HG03025 (cell line): ENCODE measurements at regions not wholly inside any gene's neighbourhood (a gene's known extent, or its start where the extent isn't known, plus 50 kb on each side); places are given as distances from the start of the nearest gene placed in this dataset.
"Not testable (repeated sequence)": the region's sequence is repeated elsewhere in the genome, so short reads cannot be mapped to it uniquely, and the experiment has no call there.

Experiments used
- ATAC-seq: cut with Tn5 transposase; IDR thresholded peaks from one replicate; pipeline ENCODE4 v1.9.1; 2021; ENCODE audit warnings: mild to moderate bottlenecking, moderate library complexity; ENCODE audit not compliant: unreplicated experiment, low FRiP score

DNA sequence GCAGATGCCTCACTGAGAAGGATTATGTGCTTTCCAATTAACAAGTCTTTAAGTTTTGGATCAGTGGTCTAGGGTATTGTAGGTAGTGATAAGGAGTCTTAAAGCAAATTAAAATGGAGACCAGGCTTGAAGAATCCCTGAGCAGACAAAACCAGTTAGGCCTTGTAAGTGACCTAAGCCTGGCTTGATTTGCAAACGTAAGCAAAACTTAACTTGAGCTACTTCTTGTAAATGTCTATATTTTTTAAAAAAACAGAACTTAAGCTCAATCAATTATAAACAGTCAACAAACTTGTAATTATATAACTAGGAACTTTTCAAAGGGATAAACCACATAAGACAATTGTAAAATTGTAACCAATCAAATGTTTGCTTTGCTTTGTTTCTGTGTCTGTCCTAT, 72.7 kb upstream of the NALF2 start:
- no peak for ATAC-seq

- no peak for ATAC-seq
Observed at GRCh38 chrX:69430785-69431184, 73.3 kb upstream of the NALF2 start.

DNA sequence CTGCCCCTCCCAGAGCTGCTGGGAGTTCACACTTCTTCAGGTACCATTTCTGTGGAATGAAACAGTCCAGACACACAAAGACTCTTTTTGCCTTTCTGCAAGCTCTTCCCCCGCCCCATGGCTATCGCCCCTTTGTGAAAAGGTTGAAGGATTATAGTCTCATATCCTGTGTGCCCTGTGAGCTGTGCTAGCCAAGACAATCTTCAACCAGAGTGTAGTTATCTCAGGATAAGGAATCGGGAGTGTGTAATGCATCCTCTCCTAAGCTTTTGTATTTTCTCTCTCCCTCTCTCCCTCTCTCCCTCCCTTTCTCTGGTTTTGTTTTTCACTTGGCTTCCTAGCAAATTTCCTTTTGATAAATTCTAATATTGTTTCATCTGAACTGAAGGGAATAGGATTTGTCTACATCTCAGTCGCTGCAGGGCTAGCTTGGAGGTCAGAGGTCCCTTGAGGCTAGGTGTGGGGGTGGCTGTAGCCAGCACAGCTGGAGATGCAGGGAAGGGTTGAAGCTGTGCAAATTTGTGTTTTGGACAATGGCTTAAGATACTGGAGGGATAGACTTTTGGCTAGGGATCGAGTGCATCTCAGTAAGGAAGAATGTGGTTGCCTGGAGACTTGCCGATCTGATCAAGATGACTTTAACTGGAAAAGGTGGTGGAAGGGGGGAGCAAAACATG, 74.6 kb upstream of the NALF2 start:
- ATAC-seq: no peak

DNA sequence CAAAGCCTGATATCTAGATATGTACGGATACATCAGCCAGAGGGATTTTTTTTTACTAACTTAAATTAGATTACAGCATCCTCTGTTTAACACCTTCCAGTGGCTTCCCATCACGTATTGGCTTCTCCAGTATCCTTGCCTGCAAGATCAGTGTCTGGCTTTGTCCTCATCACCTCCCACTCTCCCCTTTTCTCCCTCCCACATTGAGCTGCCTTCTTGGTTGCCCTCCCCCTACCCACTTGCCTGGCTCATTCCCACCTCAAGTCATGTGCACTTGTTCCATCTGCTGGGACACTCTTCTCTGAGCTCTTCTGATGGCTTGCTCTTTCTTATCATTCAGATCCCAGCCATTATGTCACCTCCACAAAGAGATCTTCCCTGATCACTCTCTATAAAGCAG, 75.9 kb upstream of the NALF2 start:
- ATAC-seq: no peak

DNA sequence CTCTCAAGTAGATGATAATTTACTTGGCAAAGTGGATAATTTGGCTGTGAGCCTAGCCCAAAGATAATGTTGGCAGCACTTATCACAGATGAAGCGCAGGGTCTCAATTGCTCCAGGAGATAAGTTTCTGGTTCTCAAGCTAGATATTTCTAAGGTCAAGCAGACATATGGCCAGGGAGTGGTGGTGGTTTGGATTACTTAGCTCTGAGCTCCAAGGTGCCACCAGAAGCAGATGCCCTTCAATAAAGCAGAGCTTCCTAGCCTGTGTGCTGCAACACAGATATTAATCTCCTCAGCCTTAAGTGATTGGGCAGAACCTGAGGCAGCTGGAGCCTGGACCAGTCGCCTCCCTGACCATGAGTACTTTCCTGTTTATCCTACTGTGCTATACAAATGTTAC, 79.2 kb upstream of the NALF2 start:
- ATAC-seq: no peak

GRCh38 chrX:69424161-69424560, 80.0 kb upstream of the NALF2 start:
- no peak for ATAC-seq

- ATAC-seq: not testable (repeated sequence)
Observed at GRCh38 chrX:69422208-69422607, 81.9 kb upstream of the NALF2 start.

DNA sequence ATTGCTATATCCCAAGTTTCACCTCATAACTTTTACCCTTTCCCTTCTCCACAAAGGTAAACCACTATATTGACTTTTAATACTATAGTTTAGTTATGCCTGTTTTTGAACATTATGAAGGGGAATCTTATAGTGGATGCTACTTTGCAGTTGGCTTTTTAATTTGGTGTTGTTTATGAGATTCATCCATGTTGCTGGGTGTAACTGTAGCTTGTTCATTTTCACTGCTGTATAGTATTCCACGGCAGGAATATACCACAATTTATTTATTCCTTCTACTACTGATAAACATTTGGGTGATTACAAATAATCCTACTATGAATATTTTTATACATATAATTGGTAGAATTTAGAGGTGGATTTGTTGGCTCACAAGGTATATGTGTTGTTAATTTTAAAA, 88.4 kb upstream of the NALF2 start:
- ATAC-seq: no peak

DNA sequence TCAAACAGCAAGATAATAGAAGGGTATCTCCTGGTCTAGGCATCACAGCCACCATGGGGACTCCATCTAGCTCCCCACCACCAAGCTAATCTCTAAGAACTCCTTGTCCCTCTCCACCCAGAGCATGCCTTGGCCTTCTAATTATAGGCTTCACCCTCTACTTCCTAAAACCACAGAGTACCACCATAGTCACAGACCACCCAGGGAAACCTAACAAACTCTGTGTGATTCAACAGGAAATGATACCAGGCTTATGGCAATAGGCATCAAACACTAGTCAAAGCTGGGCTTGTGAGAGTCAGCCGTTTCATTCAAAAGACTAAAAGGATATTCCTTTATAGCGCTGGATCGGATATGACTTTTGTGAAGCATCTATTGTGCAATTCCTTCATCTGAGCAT, 91.5 kb upstream of the NALF2 start:
- ATAC-seq: no peak

GRCh38 chrX:69398881-69399280, 105.2 kb upstream of the NALF2 start:
- no peak for ATAC-seq

DNA sequence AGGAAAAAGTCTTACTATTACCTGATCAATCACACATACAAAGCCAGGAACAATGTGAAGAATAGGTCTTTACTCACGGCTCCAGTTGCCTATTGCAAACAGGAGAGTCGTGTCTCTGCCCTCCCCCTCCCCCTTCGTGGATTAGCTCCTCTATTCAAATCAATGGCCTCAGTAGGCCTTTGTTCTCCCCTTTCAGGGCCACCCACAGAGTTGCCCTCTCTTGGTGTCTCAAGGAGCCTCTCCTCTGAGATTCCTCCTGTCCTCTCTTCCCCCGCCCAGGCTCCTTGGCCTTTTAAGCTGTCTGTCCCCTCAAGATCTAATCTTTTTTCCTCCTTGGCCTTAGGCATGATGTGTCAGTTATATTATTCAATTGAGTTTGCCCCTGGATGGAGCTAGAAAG, 107.2 kb upstream of the NALF2 start:
- ATAC-seq: no peak

GRCh38 chrX:69395306-69395705, 108.8 kb upstream of the NALF2 start:
- ATAC-seq: no peak

DNA sequence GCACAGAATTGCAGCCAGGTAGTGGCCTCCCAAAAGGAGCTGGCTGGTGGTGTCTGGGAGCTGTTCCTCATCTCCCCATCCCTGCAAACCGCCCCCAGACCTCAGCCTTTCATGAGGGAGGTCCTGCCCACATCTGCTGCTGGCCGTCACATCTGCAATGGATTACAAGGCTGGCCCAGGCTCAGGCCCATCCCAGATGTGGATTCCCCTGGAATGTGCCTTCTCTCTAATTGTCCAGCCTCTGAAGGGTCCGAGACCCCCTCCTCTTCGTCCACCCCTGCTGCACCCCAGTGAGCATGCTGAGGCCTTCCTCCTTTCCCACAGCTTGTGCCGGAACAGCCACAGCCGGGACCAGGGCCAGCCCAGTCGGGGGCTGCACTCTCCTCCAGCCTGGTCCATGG, 115.0 kb upstream of the NALF2 start:
- ATAC-seq: no peak

DNA sequence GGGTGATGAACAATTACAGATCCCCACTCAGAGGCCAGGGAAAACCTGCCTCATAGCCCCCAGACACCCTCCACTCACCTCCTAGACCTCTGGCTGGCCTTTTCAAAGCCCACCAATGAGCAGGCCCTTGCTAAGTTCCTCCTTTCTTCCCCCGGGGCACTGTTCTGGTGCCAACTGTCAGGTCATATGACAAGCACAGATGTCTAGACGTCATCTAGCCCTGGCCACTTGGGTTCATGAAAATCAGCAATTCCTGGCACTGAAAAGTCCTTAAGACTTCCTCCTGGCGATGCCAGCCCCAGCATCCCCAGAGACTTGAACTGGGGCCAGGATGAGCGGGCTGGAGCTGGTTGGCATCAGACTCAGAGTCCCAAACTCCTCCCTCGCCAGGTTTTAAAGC, 115.6 kb upstream of the NALF2 start:
- no peak for ATAC-seq

DNA sequence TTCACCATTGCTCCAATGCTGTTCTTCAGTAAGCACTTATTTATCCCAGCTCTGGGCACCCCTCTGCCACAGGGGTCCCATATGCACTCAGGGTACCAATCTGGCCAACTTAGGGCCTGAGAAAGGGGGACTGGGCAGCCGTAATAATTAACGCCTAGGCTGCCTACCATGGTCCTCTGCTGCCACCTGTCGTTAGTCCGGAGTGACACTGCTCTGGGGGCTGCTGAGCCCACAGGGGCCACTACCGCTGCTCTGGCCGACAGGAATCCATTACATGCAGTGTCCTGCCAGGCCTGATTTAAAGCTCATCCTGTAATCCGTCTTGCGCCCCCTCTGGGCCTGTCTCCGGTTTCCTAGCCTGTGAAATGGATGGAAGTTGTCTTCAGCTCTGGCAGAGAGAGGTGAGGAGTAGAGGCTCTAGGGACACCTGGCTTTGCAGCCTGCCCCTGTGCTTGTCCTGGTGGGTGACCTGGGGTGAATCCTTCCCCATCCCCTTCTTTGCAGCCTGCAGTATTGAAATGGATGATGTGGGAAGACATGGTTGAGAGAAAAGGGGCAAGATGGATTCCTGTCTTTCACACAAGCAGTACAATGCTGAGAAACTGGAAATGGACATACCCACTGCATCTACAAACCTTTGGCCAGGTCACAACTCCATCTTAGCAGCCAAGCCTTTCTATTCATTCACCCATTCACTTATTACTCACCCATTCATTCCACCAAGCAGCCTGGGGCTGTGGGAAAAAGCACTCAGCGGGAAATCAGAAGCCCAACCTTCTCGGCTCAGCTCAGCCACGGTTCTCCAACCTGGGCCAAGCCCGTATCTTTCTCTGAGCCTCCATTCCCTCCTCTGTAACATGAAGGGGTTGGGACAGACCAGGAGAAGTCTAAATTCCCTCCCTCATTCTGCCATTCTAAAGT, 116.3 kb upstream of the NALF2 start:
- no peak for ATAC-seq

GRCh38 chrX:69386681-69387080, 117.4 kb upstream of the NALF2 start:
- no peak for ATAC-seq

GRCh38 chrX:69379412-69379811, 124.7 kb upstream of the NALF2 start:
- no peak for ATAC-seq

- ATAC-seq: no peak
Observed at GRCh38 chrX:69374569-69374968, 129.6 kb upstream of the NALF2 start.

DNA sequence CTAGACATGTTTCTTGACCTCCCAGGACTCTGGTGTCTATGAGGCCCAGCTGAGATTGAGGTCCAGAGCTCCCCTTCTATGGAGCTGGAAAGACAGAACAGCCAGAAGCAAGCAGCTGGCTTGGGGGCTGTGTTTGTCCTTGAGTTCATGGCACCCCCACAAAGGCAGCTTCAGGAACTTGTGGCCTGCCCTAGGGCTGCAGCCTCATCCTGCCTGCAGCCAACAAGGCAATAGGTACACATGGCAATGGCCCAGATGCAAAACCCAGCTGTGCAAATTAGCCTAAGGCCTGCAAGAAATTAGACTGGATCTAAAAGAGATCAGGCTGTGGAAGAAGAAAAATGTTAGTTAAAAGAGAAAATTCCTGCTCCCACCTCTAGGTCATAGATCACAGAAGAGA, 131.7 kb upstream of the NALF2 start:
- no peak for ATAC-seq

DNA sequence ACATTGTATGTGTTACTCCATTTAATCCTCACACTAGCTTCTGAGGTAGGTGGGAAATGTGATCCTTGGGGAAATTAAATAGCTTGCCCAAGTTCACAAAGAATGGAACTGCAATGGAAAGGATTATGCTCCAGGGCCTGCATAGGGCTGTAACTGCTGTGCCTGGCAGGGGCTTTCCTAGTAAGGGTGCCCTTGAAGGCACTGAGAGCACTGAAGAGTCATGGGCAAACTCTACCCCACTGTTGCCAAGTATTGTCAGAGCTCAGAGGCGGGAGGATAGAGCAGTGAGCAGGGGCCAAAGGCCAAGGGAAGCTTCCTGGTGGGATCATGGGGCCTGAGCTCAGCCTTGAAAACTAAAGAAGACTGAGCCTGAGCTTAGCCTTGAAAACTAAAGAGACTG, 133.0 kb upstream of the NALF2 start:
- ATAC-seq: no peak

DNA sequence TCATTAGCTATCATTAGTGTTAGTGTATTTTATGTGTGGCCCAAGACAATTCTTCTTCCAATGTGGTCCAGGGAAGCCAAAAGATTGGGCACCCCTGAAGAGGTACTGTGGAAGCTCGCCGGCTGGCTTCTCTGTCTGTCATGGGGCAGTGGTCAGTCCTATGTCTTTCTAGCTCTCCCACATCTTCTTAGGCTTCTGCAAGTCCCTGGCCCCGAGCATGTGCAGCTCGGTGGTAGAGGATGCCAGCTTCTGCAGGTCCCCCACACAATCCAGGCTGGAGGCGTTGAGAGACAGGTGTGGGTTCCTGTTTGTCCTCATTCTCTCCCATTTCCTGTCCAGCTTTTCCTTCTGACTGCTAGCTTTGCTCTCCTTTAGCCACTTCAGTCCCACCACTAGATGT, 134.1 kb upstream of the NALF2 start:
- no peak for ATAC-seq

DNA sequence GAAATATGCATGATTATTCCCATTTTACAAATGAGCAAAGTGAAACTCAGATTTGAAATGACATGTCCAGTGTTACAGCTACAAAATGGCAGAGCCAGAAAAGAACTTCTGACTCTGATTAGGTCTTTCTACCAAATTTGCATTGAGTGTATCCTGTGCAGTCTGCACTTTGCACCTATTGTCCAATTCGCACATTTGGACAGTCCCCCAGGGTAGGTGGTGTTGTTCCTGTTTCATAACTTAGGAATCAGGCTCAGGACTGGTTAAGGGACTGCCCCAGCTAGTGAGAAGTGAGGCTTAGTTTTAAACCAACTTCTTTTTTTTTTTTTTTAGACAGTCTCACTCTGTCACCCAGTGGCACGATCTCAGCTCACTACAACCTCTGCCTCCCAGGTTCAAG, 137.9 kb upstream of the NALF2 start:
- ATAC-seq: no peak
